SK-N-SH treated with all-trans-retinoic acid at 6 μM for 48 hours (cell line): ENCODE measurements at regions not wholly inside any gene's neighbourhood (a gene's known extent, or its start where the extent isn't known, plus 50 kb on each side); places are given as distances from the start of the nearest gene placed in this dataset.

Experiments used
- ARNTL ChIP-seq: fragments of 450-650 bp; formaldehyde crosslinking; IDR thresholded peaks from 2 replicates; pipeline ENCODE4 v1.5.0; 2020; ENCODE audit warnings: low read depth, mild to moderate bottlenecking, moderate library complexity, borderline replicate concordance
- CSDC2 ChIP-seq: fragments of 250-450 bp; sonication (Bioruptor Pico); IDR thresholded peaks from 2 replicates; pipeline ENCODE4 v1.5.0; 2020; ENCODE audit warnings: mild to moderate bottlenecking, moderate library complexity
- ESRRG ChIP-seq: fragments of 250-450 bp; sonication (Bioruptor Pico); IDR thresholded peaks from 2 replicates; pipeline ENCODE4 v1.6.1; 2021; ENCODE audit warnings: mild to moderate bottlenecking
- GLIS3 ChIP-seq: fragments of 250-450 bp; sonication (Bioruptor Pico); IDR thresholded peaks from 2 replicates; pipeline ENCODE4 v1.5.0; 2020; ENCODE audit warnings: mild to moderate bottlenecking, moderate library complexity
- ISL1 ChIP-seq: fragments of 250-450 bp; sonication (Bioruptor Pico); IDR thresholded peaks from 2 replicates; pipeline ENCODE4 v2.1.2; 2022; ENCODE audit warnings: mild to moderate bottlenecking, moderate library complexity
- OSR1 ChIP-seq: fragments of 250-450 bp; sonication (Bioruptor Pico); IDR thresholded peaks from 2 replicates; pipeline ENCODE4 v1.8.0; 2022; ENCODE audit warnings: moderate library complexity, mild to moderate bottlenecking, inconsistent platforms
- PPARA ChIP-seq: fragments of 250-450 bp; sonication (Bioruptor Pico); IDR thresholded peaks from 2 replicates; pipeline ENCODE4 v1.5.0; 2020; ENCODE audit warnings: mild to moderate bottlenecking, borderline replicate concordance
- RARB ChIP-seq: fragments of 250-450 bp; sonication (Bioruptor Pico); IDR thresholded peaks from 2 replicates; pipeline ENCODE4 v1.8.0; 2021; ENCODE audit warnings: mild to moderate bottlenecking, moderate library complexity
- TCF4 ChIP-seq: fragments of 250-450 bp; sonication (Bioruptor Pico); IDR thresholded peaks from 2 replicates; pipeline ENCODE4 v1.8.0; 2021; ENCODE audit warnings: mild to moderate bottlenecking, moderate library complexity, borderline replicate concordance
- ZC3H10 ChIP-seq: fragments of 250-450 bp; sonication (Bioruptor Pico); IDR thresholded peaks from 2 replicates; pipeline ENCODE4 v1.5.1; 2021; ENCODE audit warnings: mild to moderate bottlenecking, moderate library complexity
- ZFP3 ChIP-seq: fragments of 250-450 bp; sonication (Bioruptor Pico); IDR thresholded peaks from 2 replicates; pipeline ENCODE4 v1.5.0; 2020; ENCODE audit warnings: mild to moderate bottlenecking, moderate library complexity
- TF ChIP-seq, protein P1 (sequence below): fragments of 250-450 bp; sonication (Bioruptor Pico); IDR thresholded peaks from 2 replicates; pipeline ENCODE4 v1.8.0; 2021; ENCODE audit warnings: low read depth, mild to moderate bottlenecking, moderate library complexity, borderline replicate concordance
- TF ChIP-seq, protein P2 (sequence below): fragments of 250-450 bp; sonication (Bioruptor Pico); IDR thresholded peaks from 2 replicates; pipeline ENCODE4 v1.8.0; 2020; ENCODE audit warnings: mild to moderate bottlenecking, moderate library complexity, borderline replicate concordance

DNA sequence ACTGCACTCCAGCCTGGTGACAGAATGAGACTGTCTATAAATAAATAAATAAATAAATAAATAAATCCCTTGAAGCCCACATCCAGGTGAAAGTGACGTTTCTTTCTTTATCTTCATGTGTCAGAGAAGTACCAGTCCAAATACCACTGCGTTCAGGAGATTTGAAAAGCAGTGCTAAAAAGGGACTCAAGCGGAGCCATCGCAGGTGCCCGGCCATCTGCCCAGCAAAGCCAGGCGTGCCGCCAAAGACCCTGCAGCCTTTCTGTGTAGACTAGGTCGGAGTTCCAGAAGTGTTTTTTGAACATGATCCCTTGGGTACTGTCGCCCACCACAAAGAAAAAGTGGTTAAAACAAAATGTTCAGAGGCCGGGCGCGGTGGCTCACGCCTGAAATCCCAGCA lies 65.7 kb upstream of the CEP85L start:
- TF ChIP-seq ZC3H10 (CRISPR knock-in tag) = no peak
- no peak for TF ChIP-seq PPARA (CRISPR knock-in tag)
- TF ChIP-seq TCF4 (CRISPR knock-in tag) = no peak
- no peak for TF ChIP-seq RARB (CRISPR knock-in tag)
- no peak for TF ChIP-seq CSDC2 (CRISPR knock-in tag)
- no peak for TF ChIP-seq ARNTL (CRISPR knock-in tag)
- TF ChIP-seq, protein P1, sequence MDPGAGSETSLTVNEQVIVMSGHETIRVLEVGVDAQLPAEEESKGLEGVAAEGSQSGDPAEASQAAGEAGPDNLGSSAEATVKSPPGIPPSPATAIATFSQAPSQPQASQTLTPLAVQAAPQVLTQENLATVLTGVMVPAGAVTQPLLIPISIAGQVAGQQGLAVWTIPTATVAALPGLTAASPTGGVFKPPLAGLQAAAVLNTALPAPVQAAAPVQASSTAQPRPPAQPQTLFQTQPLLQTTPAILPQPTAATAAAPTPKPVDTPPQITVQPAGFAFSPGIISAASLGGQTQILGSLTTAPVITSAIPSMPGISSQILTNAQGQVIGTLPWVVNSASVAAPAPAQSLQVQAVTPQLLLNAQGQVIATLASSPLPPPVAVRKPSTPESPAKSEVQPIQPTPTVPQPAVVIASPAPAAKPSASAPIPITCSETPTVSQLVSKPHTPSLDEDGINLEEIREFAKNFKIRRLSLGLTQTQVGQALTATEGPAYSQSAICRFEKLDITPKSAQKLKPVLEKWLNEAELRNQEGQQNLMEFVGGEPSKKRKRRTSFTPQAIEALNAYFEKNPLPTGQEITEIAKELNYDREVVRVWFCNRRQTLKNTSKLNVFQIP (CRISPR knock-in tag) = no peak
- no peak for TF ChIP-seq ESRRG (CRISPR knock-in tag)
- no peak for TF ChIP-seq ISL1 (CRISPR knock-in tag)
- TF ChIP-seq, protein P2, sequence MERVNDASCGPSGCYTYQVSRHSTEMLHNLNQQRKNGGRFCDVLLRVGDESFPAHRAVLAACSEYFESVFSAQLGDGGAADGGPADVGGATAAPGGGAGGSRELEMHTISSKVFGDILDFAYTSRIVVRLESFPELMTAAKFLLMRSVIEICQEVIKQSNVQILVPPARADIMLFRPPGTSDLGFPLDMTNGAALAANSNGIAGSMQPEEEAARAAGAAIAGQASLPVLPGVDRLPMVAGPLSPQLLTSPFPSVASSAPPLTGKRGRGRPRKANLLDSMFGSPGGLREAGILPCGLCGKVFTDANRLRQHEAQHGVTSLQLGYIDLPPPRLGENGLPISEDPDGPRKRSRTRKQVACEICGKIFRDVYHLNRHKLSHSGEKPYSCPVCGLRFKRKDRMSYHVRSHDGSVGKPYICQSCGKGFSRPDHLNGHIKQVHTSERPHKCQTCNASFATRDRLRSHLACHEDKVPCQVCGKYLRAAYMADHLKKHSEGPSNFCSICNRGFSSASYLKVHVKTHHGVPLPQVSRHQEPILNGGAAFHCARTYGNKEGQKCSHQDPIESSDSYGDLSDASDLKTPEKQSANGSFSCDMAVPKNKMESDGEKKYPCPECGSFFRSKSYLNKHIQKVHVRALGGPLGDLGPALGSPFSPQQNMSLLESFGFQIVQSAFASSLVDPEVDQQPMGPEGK (CRISPR knock-in tag) = no peak
- TF ChIP-seq ZFP3 (CRISPR knock-in tag) = no peak
- no peak for TF ChIP-seq OSR1 (CRISPR knock-in tag)
- no peak for TF ChIP-seq GLIS3 (CRISPR knock-in tag)
